Activated CD4-positive, CD25-positive, alpha-beta regulatory T cell (primary cell): ENCODE measurements at regions not wholly inside any gene's neighbourhood (a gene's known extent, or its start where the extent isn't known, plus 50 kb on each side); places are given as distances from the start of the nearest gene placed in this dataset.

Source experiments
- DNase-seq, 4 experiments: peaks; one replicate each; lab custom pipeline; 2025; lab: John Stamatoyannopoulos, UW

GRCh38 chr9:105921057-105921726 is 226.9 kb downstream of the TMEM38B start:
- no peak for DNase-seq

- no peak for DNase-seq
Observed at GRCh38 chr9:105928416-105928815, 234.1 kb downstream of the TMEM38B start.

- no peak for DNase-seq
Observed at GRCh38 chr9:105930011-105930627, 235.8 kb downstream of the TMEM38B start.

- no peak for DNase-seq
Observed at GRCh38 chr9:105932276-105932675, 237.9 kb downstream of the TMEM38B start.

GRCh38 chr9:105950448-105950847 is 256.1 kb downstream of the TMEM38B start:
- DNase-seq: no peak

- no peak for DNase-seq
Observed at GRCh38 chr9:105950894-105951293, 256.6 kb downstream of the TMEM38B start.

GRCh38 chr9:105954517-105954916 is 260.2 kb downstream of the TMEM38B start:
- no peak for DNase-seq

GRCh38 chr9:105957830-105958229 is 263.5 kb downstream of the TMEM38B start:
- no peak for DNase-seq

GRCh38 chr9:105958587-105958986 is 264.2 kb downstream of the TMEM38B start:
- DNase-seq: no peak

GRCh38 chr9:105959531-105959930 is 265.2 kb downstream of the TMEM38B start:
- DNase-seq: no peak

- no peak for DNase-seq
Observed at GRCh38 chr9:105963343-105964099, 269.2 kb downstream of the TMEM38B start.

- DNase-seq: no peak
Observed at GRCh38 chr9:105964156-105964555, 269.8 kb downstream of the TMEM38B start.

- no peak for DNase-seq
Observed at GRCh38 chr9:105966834-105967233, 272.5 kb downstream of the TMEM38B start.

GRCh38 chr9:105967248-105967647 is 272.9 kb downstream of the TMEM38B start:
- no peak for DNase-seq

GRCh38 chr9:105967797-105968196 is 273.5 kb downstream of the TMEM38B start:
- no peak for DNase-seq

GRCh38 chr9:105968811-105969466 is 274.6 kb downstream of the TMEM38B start:
- DNase-seq: no peak

- no peak for DNase-seq
Observed at GRCh38 chr9:105969636-105970035, 275.3 kb downstream of the TMEM38B start.

GRCh38 chr9:105971986-105972385 is 277.6 kb downstream of the TMEM38B start:
- no peak for DNase-seq

- DNase-seq: no peak
Observed at GRCh38 chr9:105972466-105973204, 278.3 kb downstream of the TMEM38B start.

- DNase-seq: no peak
Observed at GRCh38 chr9:105973951-105974351, 279.6 kb downstream of the TMEM38B start.

- no peak for DNase-seq
Observed at GRCh38 chr9:105975886-105976645, 281.7 kb downstream of the TMEM38B start.
